KMS-11 (cell line): ENCODE measurements at regions not wholly inside any gene's neighbourhood (a gene's known extent, or its start where the extent isn't known, plus 50 kb on each side); places are given as distances from the start of the nearest gene placed in this dataset.

Experiments used
- H2AFZ ChIP-seq: fragments of 200-600 bp; sonication (generic); 2 replicates; pipeline ENCODE4 v1.6.1; 2016; ENCODE audit warnings: antibody characterized with exemption, mixed run types, low read depth
- H3K27ac ChIP-seq: fragments of 200-600 bp; sonication (generic); 2 replicates; pipeline ENCODE4 v1.6.1; 2016; ENCODE audit warnings: mild to moderate bottlenecking, mixed run types
- H3K27me3 ChIP-seq: fragments of 200-600 bp; sonication (generic); 2 replicates; pipeline ENCODE4 v1.6.1; 2017; ENCODE audit warnings: mild to moderate bottlenecking, low read depth, mixed run types, moderate library complexity; ENCODE audit not compliant: insufficient read depth
- H3K36me3 ChIP-seq: fragments of 200-600 bp; sonication (generic); 2 replicates; pipeline ENCODE4 v1.6.1; 2017; ENCODE audit warnings: mild to moderate bottlenecking, mixed run types; ENCODE audit not compliant: insufficient read depth
- H3K4me1 ChIP-seq: fragments of 200-600 bp; sonication (generic); 2 replicates; pipeline ENCODE4 v1.6.1; 2016; ENCODE audit warnings: mild to moderate bottlenecking, low read depth, mixed run types; ENCODE audit not compliant: poor library complexity, severe bottlenecking
- H3K4me2 ChIP-seq: fragments of 200-600 bp; sonication (generic); 2 replicates; pipeline ENCODE4 v1.7.0; 2016; ENCODE audit warnings: mild to moderate bottlenecking, mixed run types
- H3K4me3 ChIP-seq: fragments of 200-600 bp; sonication (generic); IDR thresholded peaks from 2 replicates; pipeline ENCODE4 v1.6.1; 2017; ENCODE audit warnings: low read depth, low read length, mixed read lengths; ENCODE audit not compliant: insufficient read depth
- H3K79me2 ChIP-seq: fragments of 200-600 bp; sonication (generic); 2 replicates; pipeline ENCODE4 v1.6.1; 2016; ENCODE audit warnings: low read depth, mixed run types; ENCODE audit not compliant: insufficient read depth
- H3K9ac ChIP-seq: fragments of 200-600 bp; sonication (generic); 2 replicates; pipeline ENCODE4 v1.6.1; 2016; ENCODE audit warnings: mild to moderate bottlenecking, mixed run types
- H4K20me1 ChIP-seq: fragments of 200-600 bp; sonication (generic); 2 replicates; pipeline ENCODE4 v1.6.1; 2016; ENCODE audit warnings: mild to moderate bottlenecking, mixed run types; ENCODE audit not compliant: insufficient read depth
- CTCF ChIP-seq: fragments of 200-600 bp; sonication (generic); conservative IDR thresholded peaks from 2 replicates; pipeline ENCODE4 v1.6.1; 2017; ENCODE audit warnings: low read depth, mild to moderate bottlenecking, antibody characterized with exemption, low read length, moderate library complexity, mixed read lengths

GRCh38 chr2:236949089-236949905, 136.4 kb upstream of the COPS8 start:
- no peak overlapping the region for H3K27ac ChIP-seq
- H3K36me3 ChIP-seq, result no peaks in the 10 kb centered on the region
- no peaks in the 10 kb centered on the region for H3K4me1 ChIP-seq
- H3K4me2 ChIP-seq, result no peak overlapping the region
- no peak for TF ChIP-seq CTCF
- H2AFZ ChIP-seq, result no peak overlapping the region
- H3K79me2 ChIP-seq, result no peaks in the 10 kb centered on the region
- no peaks in the 10 kb centered on the region for H4K20me1 ChIP-seq
- H3K4me3 ChIP-seq, result no peak overlapping the region
- H3K9ac ChIP-seq, result no peak overlapping the region
- no peaks in the 10 kb centered on the region for H3K27me3 ChIP-seq

GRCh38 chr2:236951830-236952475, 133.7 kb upstream of the COPS8 start:
- H3K36me3 ChIP-seq, result no peaks in the 10 kb centered on the region
- H3K27me3 ChIP-seq, result no peaks in the 10 kb centered on the region
- no peaks in the 10 kb centered on the region for H3K4me1 ChIP-seq
- H4K20me1 ChIP-seq, result no peaks in the 10 kb centered on the region
- H3K4me2 ChIP-seq, result no peak overlapping the region
- no peak overlapping the region for H2AFZ ChIP-seq
- no peak overlapping the region for H3K27ac ChIP-seq
- no peaks in the 10 kb centered on the region for H3K79me2 ChIP-seq
- H3K4me3 ChIP-seq, result no peak overlapping the region
- H3K9ac ChIP-seq, result no peak overlapping the region
- no peak for TF ChIP-seq CTCF

GRCh38 chr2:236954641-236955040, 131.0 kb upstream of the COPS8 start:
- TF ChIP-seq CTCF, result no peak
- H3K27ac ChIP-seq, result no peak overlapping the region

GRCh38 chr2:236955521-236956030, 130.1 kb upstream of the COPS8 start:
- no peak overlapping the region for H3K9ac ChIP-seq
- H3K4me2 ChIP-seq, result no peak overlapping the region
- H3K4me1 ChIP-seq, result no peaks in the 10 kb centered on the region
- no peak overlapping the region for H3K27ac ChIP-seq
- no peak overlapping the region for H2AFZ ChIP-seq
- H3K27me3 ChIP-seq, result no peaks in the 10 kb centered on the region
- H3K4me3 ChIP-seq, result no peak overlapping the region
- H3K79me2 ChIP-seq, result no peaks in the 10 kb centered on the region
- no peak for TF ChIP-seq CTCF
- H4K20me1 ChIP-seq, result no peaks in the 10 kb centered on the region
- H3K36me3 ChIP-seq, result no peaks in the 10 kb centered on the region

More at GRCh38 chr2:236954641-236955040, 131.0 kb upstream of the COPS8 start:
- H2AFZ ChIP-seq, result no peak overlapping the region
- no peaks in the 10 kb centered on the region for H3K36me3 ChIP-seq
- H3K9ac ChIP-seq, result no peak overlapping the region
- H3K4me2 ChIP-seq, result no peak overlapping the region
- no peak overlapping the region for H3K4me3 ChIP-seq
- no peaks in the 10 kb centered on the region for H3K4me1 ChIP-seq
- no peaks in the 10 kb centered on the region for H4K20me1 ChIP-seq
- H3K27me3 ChIP-seq, result no peaks in the 10 kb centered on the region
- no peaks in the 10 kb centered on the region for H3K79me2 ChIP-seq
